Astrocyte (in vitro differentiated cells and primary cell): ENCODE measurements at regions not wholly inside any gene's neighbourhood (a gene's known extent, or its start where the extent isn't known, plus 50 kb on each side); places are given as distances from the start of the nearest gene placed in this dataset.

Source experiments
- DNase-seq: peaks from one replicate; pipeline ENCODE4 v3.0.0-alpha.2; 2010; ENCODE audit warnings: low read depth
- FAIRE-seq: peaks from 2 replicates; lab custom pipeline; 2011; peaks lifted over from hg19 to GRCh38; lab: Jason Lieb, UNC
- H2AFZ ChIP-seq: 2 replicates; pipeline ENCODE4 v1.6.0; 2012; ENCODE audit warnings: low read depth, low read length, inconsistent platforms
- H3K27ac ChIP-seq: 2 replicates; pipeline ENCODE4 v1.5.1; 2011; ENCODE audit warnings: low read depth, low read length, inconsistent platforms
- H3K27me3 ChIP-seq: 2 replicates; pipeline ENCODE4 v1.6.0; 2011; ENCODE audit warnings: low read length, inconsistent platforms; ENCODE audit not compliant: insufficient read depth
- H3K36me3 ChIP-seq: 2 replicates; pipeline ENCODE4 v1.5.1; 2011; ENCODE audit warnings: low read length, inconsistent platforms; ENCODE audit not compliant: insufficient read depth
- H3K4me1 ChIP-seq: 2 replicates; pipeline ENCODE4 v1.5.1; 2011; ENCODE audit warnings: low read length, inconsistent platforms; ENCODE audit not compliant: insufficient read depth
- H3K4me2 ChIP-seq: 2 replicates; pipeline ENCODE4 v1.6.0; 2012; ENCODE audit warnings: low read length, inconsistent platforms
- H3K4me3 ChIP-seq: 2 replicates; pipeline ENCODE4 v1.5.1; 2011; ENCODE audit warnings: low read depth, mild to moderate bottlenecking, low read length, inconsistent platforms; ENCODE audit not compliant: insufficient read depth
- H3K79me2 ChIP-seq: 2 replicates; pipeline ENCODE4 v1.6.0; 2012; ENCODE audit warnings: mild to moderate bottlenecking, low read length, inconsistent platforms; ENCODE audit not compliant: insufficient read depth
- H3K9ac ChIP-seq: 2 replicates; pipeline ENCODE4 v1.6.0; 2012; ENCODE audit warnings: mild to moderate bottlenecking, low read length, inconsistent platforms
- H3K9me3 ChIP-seq: 2 replicates; pipeline ENCODE4 v1.5.1; 2012; ENCODE audit warnings: low read depth, mild to moderate bottlenecking, low read length, inconsistent platforms; ENCODE audit not compliant: insufficient read depth
- H4K20me1 ChIP-seq: 2 replicates; pipeline ENCODE4 v1.6.0; 2012; ENCODE audit warnings: low read length, inconsistent platforms; ENCODE audit not compliant: insufficient read depth
- H3K27ac Mint-ChIP-seq: one replicate; pipeline ENCODE4 v1.8.0; 2021; ENCODE audit warnings: mild to moderate bottlenecking, mixed read lengths; ENCODE audit not compliant: unreplicated experiment
- H3K27me3 Mint-ChIP-seq: one replicate; pipeline ENCODE4 v1.8.0; 2021; ENCODE audit warnings: low read depth, mixed read lengths; ENCODE audit not compliant: unreplicated experiment
- H3K36me3 Mint-ChIP-seq: one replicate; pipeline ENCODE4 v1.8.0; 2021; ENCODE audit warnings: low read depth, mixed read lengths; ENCODE audit not compliant: unreplicated experiment
- H3K4me1 Mint-ChIP-seq: one replicate; pipeline ENCODE4 v1.8.0; 2021; ENCODE audit warnings: low read depth, mixed read lengths; ENCODE audit not compliant: unreplicated experiment
- H3K4me3 Mint-ChIP-seq: one replicate; pipeline ENCODE4 v1.8.0; 2021; ENCODE audit warnings: mild to moderate bottlenecking, moderate library complexity, mixed read lengths; ENCODE audit not compliant: unreplicated experiment
- H3K9me3 Mint-ChIP-seq: one replicate; pipeline ENCODE4 v1.8.0; 2021; ENCODE audit warnings: mild to moderate bottlenecking, mixed read lengths; ENCODE audit not compliant: unreplicated experiment
- CTCF ChIP-seq: IDR thresholded peaks from 2 replicates; pipeline ENCODE4 v1.5.1; 2011; ENCODE audit warnings: low read depth, mild to moderate bottlenecking, inconsistent platforms, low read length, moderate library complexity; ENCODE audit not compliant: insufficient read depth
- EZH2 ChIP-seq: IDR thresholded peaks from 2 replicates; pipeline ENCODE4 v1.6.1; 2012; ENCODE audit warnings: mild to moderate bottlenecking, low read length, inconsistent platforms; ENCODE audit not compliant: insufficient read depth

- Mint-ChIP-seq H3K36me3 (no peaks in the 10 kb centered on the region), H3K27ac (no peak overlapping the region), H3K27me3 (no peaks in the 10 kb centered on the region), H3K9me3 (no peaks in the 10 kb centered on the region), H3K4me1 (no peaks in the 10 kb centered on the region), H3K4me3 (no peak overlapping the region)
- Histone ChIP-seq H3K9me3 (no peaks in the 10 kb centered on the region), H3K4me1 (no peaks in the 10 kb centered on the region), H3K4me2 (no peak overlapping the region), H2AFZ (no peak overlapping the region), H4K20me1 (no peaks in the 10 kb centered on the region), H3K79me2 (no peaks in the 10 kb centered on the region), H3K27me3 (no peaks in the 10 kb centered on the region), H3K4me3 (no peak overlapping the region), H3K9ac (no peak overlapping the region), H3K27ac (no peak overlapping the region), H3K36me3 (no peaks in the 10 kb centered on the region)
- no peak for DNase-seq
- TF ChIP-seq EZH2 (no peak), CTCF (no peak)
- FAIRE-seq: no peak
Measured at GRCh38 chr5:101935086-101935485, 361.0 kb downstream of the SLCO4C1 start.

GRCh38 chr5:101932599-101932998 is 363.5 kb downstream of the SLCO4C1 start:
- Mint-ChIP-seq H3K27me3 (no peaks in the 10 kb centered on the region), H3K36me3 (no peaks in the 10 kb centered on the region), H3K27ac (no peak overlapping the region), H3K9me3 (no peaks in the 10 kb centered on the region), H3K4me3 (no peak overlapping the region), H3K4me1 (no peaks in the 10 kb centered on the region)
- no peaks in the 10 kb centered on the region for H3K36me3 ChIP-seq
- H4K20me1 ChIP-seq: no peaks in the 10 kb centered on the region
- H3K9ac ChIP-seq: no peak overlapping the region
- TF ChIP-seq EZH2 (no peak), CTCF (no peak)
- H3K79me2 ChIP-seq: no peaks in the 10 kb centered on the region
- no peak overlapping the region for H3K27ac ChIP-seq
- H3K27me3 ChIP-seq: no peaks in the 10 kb centered on the region
- H3K4me2 ChIP-seq: no peak overlapping the region
- no peak overlapping the region for H3K4me3 ChIP-seq
- FAIRE-seq: no peak
- H3K9me3 ChIP-seq: no peaks in the 10 kb centered on the region
- no peak overlapping the region for H2AFZ ChIP-seq
- H3K4me1 ChIP-seq: no peaks in the 10 kb centered on the region
- DNase-seq: no peak

GRCh38 chr5:101929628-101930027 is 366.5 kb downstream of the SLCO4C1 start:
- no peak overlapping the region for H3K9ac ChIP-seq
- H3K27me3 ChIP-seq: no peaks in the 10 kb centered on the region
- no peak overlapping the region for H3K4me2 ChIP-seq
- FAIRE-seq (no peak), DNase-seq (no peak)
- H2AFZ ChIP-seq: no peak overlapping the region
- Mint-ChIP-seq H3K27ac (no peak overlapping the region), H3K36me3 (no peaks in the 10 kb centered on the region), H3K9me3 (no peaks in the 10 kb centered on the region), H3K4me1 (no peaks in the 10 kb centered on the region), H3K4me3 (no peak overlapping the region), H3K27me3 (no peaks in the 10 kb centered on the region)
- H3K4me1 ChIP-seq: no peaks in the 10 kb centered on the region
- H3K79me2 ChIP-seq: no peaks in the 10 kb centered on the region
- no peaks in the 10 kb centered on the region for H4K20me1 ChIP-seq
- TF ChIP-seq EZH2 (no peak), CTCF (no peak)
- H3K9me3 ChIP-seq: no peaks in the 10 kb centered on the region
- H3K4me3 ChIP-seq: no peak overlapping the region
- no peaks in the 10 kb centered on the region for H3K36me3 ChIP-seq
- H3K27ac ChIP-seq: no peak overlapping the region
